ENCODE measurements at regions not wholly inside any gene's neighbourhood (a gene's known extent, or its start where the extent isn't known, plus 50 kb on each side); places are given as distances from the start of the nearest gene placed in this dataset.

- 100% methylated on average over 1 of the region's 3 CpGs for WGBS (ENCODE audit: insufficient coverage)
- H3K27me3 ChIP-seq (replicated peaks in 2 of 5; ENCODE audit: control insufficient read depth in 4 of 5, insufficient read depth in 5 of 5, low read length in 4 of 5), result no peaks in the 10 kb centered on the region
- H3K4me3 ChIP-seq (ENCODE audit: control insufficient read depth in 1 of 7, extremely low read depth in 1 of 7, insufficient read depth in 4 of 7, low read depth in 2 of 7, low read length in 6 of 7), result no peak overlapping the region
- ChIA-PET POLR2A (no interaction called here), CTCF (interaction anchor here (1.1 kb wide), 1 partner anchor 11 kb away, joined by 3 read pairs; no protein-coding TSS in a partner anchor)
- peaks cover 0 to 6% (median 4%) of the 10 kb centered on the region in 4 experiments for H3K4me1 ChIP-seq (ENCODE audit: control extremely low read depth in 1 of 4, control insufficient read depth in 4 of 4, insufficient read depth in 4 of 4, low read length in 3 of 4)
- no peak for DNase-seq
- peaks cover 0 to 4% (median 0%) of the 10 kb centered on the region in 5 experiments for H3K9me3 ChIP-seq (ENCODE audit: control extremely low read depth in 1 of 5, control insufficient read depth in 4 of 5, insufficient read depth in 2 of 5, low read depth in 1 of 5, low read length in 4 of 5)
- H3K27ac ChIP-seq (ENCODE audit: insufficient read depth in 1 of 2, low read depth in 1 of 2, low read length in 2 of 2, poor library complexity in 1 of 2, severe bottlenecking in 2 of 2), result peak overlapping the region in 1 of 2 experiments; percentile 4
- H3K36me3 ChIP-seq (ENCODE audit: control insufficient read depth in 4 of 4, insufficient read depth in 4 of 4, low read length in 3 of 4), result no peaks in the 10 kb centered on the region
These were observed 60.2 kb upstream of the SLC39A10 start for GRCh38 chr2:195596840-195597239.

GRCh38 chr2:195595825-195596224 is 61.2 kb upstream of the SLC39A10 start:
- CTCF ChIA-PET, result interaction anchor here (0.7 kb wide), 1 partner anchor 32 kb away, joined by 3 read pairs; no protein-coding TSS in a partner anchor

GRCh38 chr2:195594919-195595694 is 61.9 kb upstream of the SLC39A10 start:
- Histone ChIP-seq H3K27ac (ENCODE audit: insufficient read depth in 1 of 2, low read depth in 1 of 2, low read length in 2 of 2, poor library complexity in 1 of 2, severe bottlenecking in 2 of 2) (no peak overlapping the region), H3K4me1 (ENCODE audit: control extremely low read depth in 1 of 4, control insufficient read depth in 4 of 4, insufficient read depth in 4 of 4, low read length in 3 of 4) (no peaks in the 10 kb centered on the region), H3K9me3 (ENCODE audit: control extremely low read depth in 1 of 5, control insufficient read depth in 4 of 5, insufficient read depth in 2 of 5, low read depth in 1 of 5, low read length in 4 of 5) (peaks cover 0 to 4% (median 0%) of the 10 kb centered on the region in 5 experiments), H3K4me3 (ENCODE audit: control insufficient read depth in 1 of 7, extremely low read depth in 1 of 7, insufficient read depth in 4 of 7, low read depth in 2 of 7, low read length in 6 of 7) (no peak overlapping the region), H3K27me3 (replicated peaks in 2 of 5; ENCODE audit: control insufficient read depth in 4 of 5, insufficient read depth in 5 of 5, low read length in 4 of 5) (no peaks in the 10 kb centered on the region), H3K36me3 (ENCODE audit: control insufficient read depth in 4 of 4, insufficient read depth in 4 of 4, low read length in 3 of 4) (no peaks in the 10 kb centered on the region)
- 100% methylated on average over 2 of the region's 4 CpGs for WGBS (ENCODE audit: insufficient coverage)
- no peak for DNase-seq
- ChIA-PET CTCF (interaction anchor here (0.7 to 1.1 kb wide), 2 partner anchors 14 to 33 kb away, joined by 3 read pairs; no protein-coding TSS in a partner anchor), POLR2A (no interaction called here)

More at GRCh38 chr2:195595825-195596224, 61.2 kb upstream of the SLC39A10 start:
- no peaks in the 10 kb centered on the region for H3K4me1 ChIP-seq (ENCODE audit: control extremely low read depth in 1 of 4, control insufficient read depth in 4 of 4, insufficient read depth in 4 of 4, low read length in 3 of 4)
- no peaks in the 10 kb centered on the region for H3K36me3 ChIP-seq (ENCODE audit: control insufficient read depth in 4 of 4, insufficient read depth in 4 of 4, low read length in 3 of 4)
- no peaks in the 10 kb centered on the region for H3K27me3 ChIP-seq (replicated peaks in 2 of 5; ENCODE audit: control insufficient read depth in 4 of 5, insufficient read depth in 5 of 5, low read length in 4 of 5)
- H3K4me3 ChIP-seq (ENCODE audit: control insufficient read depth in 1 of 7, extremely low read depth in 1 of 7, insufficient read depth in 4 of 7, low read depth in 2 of 7, low read length in 6 of 7), result no peak overlapping the region
- peak overlapping the region in 1 of 2 experiments; percentile 4 for H3K27ac ChIP-seq (ENCODE audit: insufficient read depth in 1 of 2, low read depth in 1 of 2, low read length in 2 of 2, poor library complexity in 1 of 2, severe bottlenecking in 2 of 2)
- H3K9me3 ChIP-seq (ENCODE audit: control extremely low read depth in 1 of 5, control insufficient read depth in 4 of 5, insufficient read depth in 2 of 5, low read depth in 1 of 5, low read length in 4 of 5), result peaks cover 0 to 4% (median 0%) of the 10 kb centered on the region in 5 experiments
- WGBS (ENCODE audit: insufficient coverage), result 100% methylated on average over 2 of the region's 6 CpGs
- no peak for DNase-seq
- POLR2A ChIA-PET, result no interaction called here

- CTCF ChIA-PET, result interaction anchor here (1.1 kb wide), 2 partner anchors 13 to 455 kb away, joined by 3 read pairs; no protein-coding TSS in a partner anchor
These were observed 62.8 kb upstream of the SLC39A10 start for GRCh38 chr2:195594248-195594647.

GRCh38 chr2:195592105-195592504 is 64.9 kb upstream of the SLC39A10 start:
- DNase-seq, result no peak
- CTCF ChIA-PET, result interaction anchor here (1.0 to 1.1 kb wide), 2 partner anchors 9 to 15 kb away, joined by 5 to 6 read pairs; no protein-coding TSS in a partner anchor
- POLR2A ChIA-PET, result no interaction called here
- 94% methylated on average over 2 of the region's 2 CpGs for WGBS (ENCODE audit: insufficient coverage)
- no peak overlapping the region for H3K4me3 ChIP-seq (ENCODE audit: control insufficient read depth in 1 of 7, extremely low read depth in 1 of 7, insufficient read depth in 4 of 7, low read depth in 2 of 7, low read length in 6 of 7)
- H3K4me1 ChIP-seq (ENCODE audit: control extremely low read depth in 1 of 4, control insufficient read depth in 4 of 4, insufficient read depth in 4 of 4, low read length in 3 of 4), result no peaks in the 10 kb centered on the region
- H3K27ac ChIP-seq (ENCODE audit: insufficient read depth in 1 of 2, low read depth in 1 of 2, low read length in 2 of 2, poor library complexity in 1 of 2, severe bottlenecking in 2 of 2), result no peak overlapping the region
- no peaks in the 10 kb centered on the region for H3K36me3 ChIP-seq (ENCODE audit: control insufficient read depth in 4 of 4, insufficient read depth in 4 of 4, low read length in 3 of 4)
- no peaks in the 10 kb centered on the region for H3K27me3 ChIP-seq (replicated peaks in 2 of 5; ENCODE audit: control insufficient read depth in 4 of 5, insufficient read depth in 5 of 5, low read length in 4 of 5)
- H3K9me3 ChIP-seq (ENCODE audit: control extremely low read depth in 1 of 5, control insufficient read depth in 4 of 5, insufficient read depth in 2 of 5, low read depth in 1 of 5, low read length in 4 of 5), result peaks cover 0 to 4% (median 0%) of the 10 kb centered on the region in 5 experiments

More at GRCh38 chr2:195594248-195594647, 62.8 kb upstream of the SLC39A10 start:
- Histone ChIP-seq H3K4me1 (ENCODE audit: control extremely low read depth in 1 of 4, control insufficient read depth in 4 of 4, insufficient read depth in 4 of 4, low read length in 3 of 4) (no peaks in the 10 kb centered on the region), H3K9me3 (ENCODE audit: control extremely low read depth in 1 of 5, control insufficient read depth in 4 of 5, insufficient read depth in 2 of 5, low read depth in 1 of 5, low read length in 4 of 5) (peaks cover 0 to 4% (median 0%) of the 10 kb centered on the region in 5 experiments), H3K27me3 (replicated peaks in 2 of 5; ENCODE audit: control insufficient read depth in 4 of 5, insufficient read depth in 5 of 5, low read length in 4 of 5) (no peaks in the 10 kb centered on the region), H3K27ac (ENCODE audit: insufficient read depth in 1 of 2, low read depth in 1 of 2, low read length in 2 of 2, poor library complexity in 1 of 2, severe bottlenecking in 2 of 2) (no peak overlapping the region), H3K4me3 (ENCODE audit: control insufficient read depth in 1 of 7, extremely low read depth in 1 of 7, insufficient read depth in 4 of 7, low read depth in 2 of 7, low read length in 6 of 7) (no peak overlapping the region), H3K36me3 (ENCODE audit: control insufficient read depth in 4 of 4, insufficient read depth in 4 of 4, low read length in 3 of 4) (no peaks in the 10 kb centered on the region)
- DNase-seq, result no peak
- 100% methylated on average over 1 of the region's 3 CpGs for WGBS (ENCODE audit: insufficient coverage)
- POLR2A ChIA-PET, result no interaction called here

GRCh38 chr2:195590861-195591205 is 66.2 kb upstream of the SLC39A10 start:
- H3K9me3 ChIP-seq (ENCODE audit: control extremely low read depth in 1 of 5, control insufficient read depth in 4 of 5, insufficient read depth in 2 of 5, low read depth in 1 of 5, low read length in 4 of 5), result peaks cover 0 to 4% (median 0%) of the 10 kb centered on the region in 5 experiments
- H3K27me3 ChIP-seq (replicated peaks in 2 of 5; ENCODE audit: control insufficient read depth in 4 of 5, insufficient read depth in 5 of 5, low read length in 4 of 5), result no peaks in the 10 kb centered on the region
- CTCF ChIA-PET, result no interaction called here
- H3K36me3 ChIP-seq (ENCODE audit: control insufficient read depth in 4 of 4, insufficient read depth in 4 of 4, low read length in 3 of 4), result no peaks in the 10 kb centered on the region
- 73% methylated on average over 1 of the region's 1 CpG for WGBS (ENCODE audit: insufficient coverage)
- no peaks in the 10 kb centered on the region for H3K4me1 ChIP-seq (ENCODE audit: control extremely low read depth in 1 of 4, control insufficient read depth in 4 of 4, insufficient read depth in 4 of 4, low read length in 3 of 4)
- no peak overlapping the region for H3K4me3 ChIP-seq (ENCODE audit: control insufficient read depth in 1 of 7, extremely low read depth in 1 of 7, insufficient read depth in 4 of 7, low read depth in 2 of 7, low read length in 6 of 7)
- DNase-seq, result no peak
- POLR2A ChIA-PET, result no interaction called here
- H3K27ac ChIP-seq (ENCODE audit: insufficient read depth in 1 of 2, low read depth in 1 of 2, low read length in 2 of 2, poor library complexity in 1 of 2, severe bottlenecking in 2 of 2), result no peak overlapping the region

GRCh38 chr2:195590199-195590860 is 66.7 kb upstream of the SLC39A10 start:
- H3K4me3 ChIP-seq (ENCODE audit: control insufficient read depth in 1 of 7, extremely low read depth in 1 of 7, insufficient read depth in 4 of 7, low read depth in 2 of 7, low read length in 6 of 7), result no peak overlapping the region
- H3K27me3 ChIP-seq (replicated peaks in 2 of 5; ENCODE audit: control insufficient read depth in 4 of 5, insufficient read depth in 5 of 5, low read length in 4 of 5), result no peaks in the 10 kb centered on the region
- no peak overlapping the region for H3K27ac ChIP-seq (ENCODE audit: insufficient read depth in 1 of 2, low read depth in 1 of 2, low read length in 2 of 2, poor library complexity in 1 of 2, severe bottlenecking in 2 of 2)
- ChIA-PET CTCF (no interaction called here), POLR2A (no interaction called here)
- H3K4me1 ChIP-seq (ENCODE audit: control extremely low read depth in 1 of 4, control insufficient read depth in 4 of 4, insufficient read depth in 4 of 4, low read length in 3 of 4), result no peaks in the 10 kb centered on the region
- no CpG with 5 or more reads among the region's 1 CpG for WGBS (ENCODE audit: insufficient coverage)
- H3K9me3 ChIP-seq (ENCODE audit: control extremely low read depth in 1 of 5, control insufficient read depth in 4 of 5, insufficient read depth in 2 of 5, low read depth in 1 of 5, low read length in 4 of 5), result peaks cover 0 to under 1% (median 0%) of the 10 kb centered on the region in 5 experiments
- no peak for DNase-seq
- no peaks in the 10 kb centered on the region for H3K36me3 ChIP-seq (ENCODE audit: control insufficient read depth in 4 of 4, insufficient read depth in 4 of 4, low read length in 3 of 4)

All from common myeloid progenitor, CD34-positive (primary cell).